GM13977 (cell line): ENCODE measurements at regions not wholly inside any gene's neighbourhood (a gene's known extent, or its start where the extent isn't known, plus 50 kb on each side); places are given as distances from the start of the nearest gene placed in this dataset.

ENCODE experiments used
- DNase-seq: peaks from one replicate; pipeline ENCODE4 v3.0.0; 2012; ENCODE audit warnings: low spot score
- CTCF ChIP-seq: IDR thresholded peaks from 2 replicates; pipeline ENCODE4 v1.5.1; 2012; ENCODE audit warnings: mild to moderate bottlenecking, control low read depth; ENCODE audit not compliant: insufficient read depth; ENCODE audit errors: extremely low read depth, missing control alignments
- in situ Hi-C: fragments of 300-500 bp; cut with MboI; formaldehyde crosslinking; loops from one replicate; pipeline ENCODE4 v1.12.0; 2022; ENCODE audit warnings: low sequenced_read_pairs, low pct_unique_long_range_greater_than_20kb, mixed read lengths, inconsistent platforms; ENCODE audit not compliant: unreplicated experiment

GRCh38 chr9:103898550-103898949 is 195.6 kb upstream of the SMC2 start:
- no peak for DNase-seq
- in situ Hi-C loops: no loop called here
- no peak for TF ChIP-seq CTCF

DNA sequence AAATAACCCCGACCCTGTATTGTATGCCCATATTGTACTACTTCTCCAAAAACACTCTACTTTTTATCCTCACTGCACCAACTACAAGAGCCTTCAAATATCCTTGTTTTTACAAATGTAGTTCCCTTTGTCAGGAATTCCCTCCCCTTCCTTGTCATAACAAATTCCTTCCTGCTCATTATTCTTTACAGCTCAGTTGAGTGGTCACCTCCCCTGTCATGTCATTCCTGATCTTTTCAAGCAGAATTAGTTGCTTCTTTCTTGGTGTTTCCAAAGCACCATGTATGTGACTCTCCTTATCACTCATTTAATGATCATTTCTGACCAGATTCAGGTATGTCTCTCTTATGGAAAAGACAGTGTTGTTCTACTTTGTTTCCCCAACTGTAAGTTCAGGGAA is 194.2 kb upstream of the SMC2 start:
- TF ChIP-seq CTCF: no peak
- in situ Hi-C loops: no loop called here
- no peak for DNase-seq

DNA sequence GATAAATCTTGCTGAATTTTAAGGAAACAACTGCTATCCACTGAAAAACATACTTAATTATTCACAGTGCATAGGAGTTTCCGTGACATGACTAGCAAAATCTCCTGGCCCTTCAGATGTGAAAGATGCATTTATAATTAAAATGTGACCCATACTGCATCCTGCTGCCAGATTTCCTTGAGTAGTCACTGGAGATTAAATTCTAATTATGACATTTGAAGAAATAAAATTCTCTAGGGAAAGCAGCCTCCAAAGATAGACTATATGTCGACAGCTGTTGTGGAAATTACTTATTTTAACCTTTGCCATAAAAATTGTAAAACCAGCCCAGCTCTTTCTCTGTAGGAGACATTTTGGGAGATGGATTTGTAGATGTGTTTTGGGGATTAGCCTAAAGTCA is 193.6 kb upstream of the SMC2 start:
- in situ Hi-C loops: no loop called here
- no peak for DNase-seq
- no peak for TF ChIP-seq CTCF

- TF ChIP-seq CTCF: no peak
- in situ Hi-C loops: no loop called here
These were observed 191.8 kb upstream of the SMC2 start for GRCh38 chr9:103902263-103902662.

GRCh38 chr9:103904242-103904641 is 189.9 kb upstream of the SMC2 start:
- DNase-seq: no peak
- in situ Hi-C loops: no loop called here
- no peak for TF ChIP-seq CTCF

More at GRCh38 chr9:103902263-103902662, 191.8 kb upstream of the SMC2 start:
- no peak for DNase-seq

DNA sequence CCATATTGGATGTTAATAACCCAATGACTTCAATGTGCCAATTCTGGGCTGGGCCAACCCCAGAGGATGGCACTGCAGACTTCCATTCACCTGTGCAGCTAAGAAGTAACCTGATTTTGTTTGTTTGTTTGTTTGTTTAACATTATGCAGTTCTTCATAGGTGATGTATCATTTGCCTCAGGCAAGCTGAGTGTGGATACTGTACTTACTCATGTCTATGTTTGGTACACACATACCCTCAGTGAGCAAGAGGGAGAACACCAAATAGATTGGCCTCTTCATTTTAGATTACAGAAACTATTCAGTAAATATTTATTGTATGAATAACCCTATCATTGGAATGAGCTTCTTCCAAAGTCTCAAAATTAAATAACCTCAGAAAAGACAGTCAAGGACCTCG is 180.2 kb upstream of the SMC2 start:
- no peak for DNase-seq
- in situ Hi-C loops: no loop called here
- TF ChIP-seq CTCF: no peak
